Liver (tissue), 8 donors: ENCODE measurements at regions not wholly inside any gene's neighbourhood (a gene's known extent, or its start where the extent isn't known, plus 50 kb on each side); places are given as distances from the start of the nearest gene placed in this dataset.

Experiments
- DNase-seq: peaks from one replicate; pipeline ENCODE4 v3.0.0-alpha.2; 2017; ENCODE audit warnings: low spot score
- H3K27ac ChIP-seq, 2 donors: one replicate each; pipeline ENCODE4 v1.7.0; 2013; ENCODE audit warnings: inconsistent platforms in 2 of 2, low read length in 2 of 2, control low read depth in 1 of 2, low read depth in 1 of 2, mild to moderate bottlenecking in 1 of 2
- H3K27me3 ChIP-seq, 4 donors: one replicate each; pipeline versions ENCODE4 v1.6.1 to v1.7.0; 2013; ENCODE audit warnings: low read length in 3 of 4, inconsistent platforms in 1 of 4, mild to moderate bottlenecking in 1 of 4, moderate library complexity in 1 of 4; ENCODE audit not compliant: control insufficient read depth in 4 of 4, insufficient read depth in 4 of 4
- H3K36me3 ChIP-seq, 4 donors: one replicate each; pipeline versions ENCODE4 v1.6.1 to v1.7.0; 2013; ENCODE audit warnings: low read length in 3 of 4, mild to moderate bottlenecking in 3 of 4, low read depth in 1 of 4, moderate library complexity in 1 of 4; ENCODE audit not compliant: control insufficient read depth in 4 of 4, insufficient read depth in 3 of 4
- H3K4me1 ChIP-seq, 4 donors: one replicate each; pipeline versions ENCODE4 v1.6.1 to v1.7.0; 2013; ENCODE audit warnings: low read length in 3 of 4, mild to moderate bottlenecking in 3 of 4, moderate library complexity in 1 of 4; ENCODE audit not compliant: control insufficient read depth in 4 of 4, insufficient read depth in 4 of 4
- H3K4me3 ChIP-seq, 3 donors: one replicate each; pipeline versions ENCODE4 v1.6.1 to v1.7.0; 2013; ENCODE audit warnings: low read length in 3 of 3, control low read depth in 1 of 3, low read depth in 1 of 3, mild to moderate bottlenecking in 1 of 3
- H3K9ac ChIP-seq, 2 donors: one replicate each; pipeline ENCODE4 v1.7.0; 2013; ENCODE audit warnings: low read length in 2 of 2, mild to moderate bottlenecking in 2 of 2, moderate library complexity in 2 of 2, control low read depth in 1 of 2, low read depth in 1 of 2
- H3K9me3 ChIP-seq, 4 donors: one replicate each; pipeline versions ENCODE4 v1.6.1 to v1.7.0; 2013; ENCODE audit warnings: low read length in 3 of 4; ENCODE audit not compliant: control insufficient read depth in 4 of 4
- CTCF ChIP-seq: fragments of 150-350 bp; IDR thresholded peaks from 2 replicates; pipeline ENCODE4 v1.5.1; 2017; ENCODE audit warnings: improper control_type of control experiment, low read depth, low read length; ENCODE audit not compliant: missing input control
- EGR1 ChIP-seq, 2 donors: IDR thresholded peaks; 2 replicates each; pipeline ENCODE4 v1.6.1; 2016 to 2018; ENCODE audit warnings: antibody characterized with exemption in 2 of 2, low read depth in 2 of 2
- FOXA1 ChIP-seq: IDR thresholded peaks from 2 replicates; pipeline ENCODE4 v1.6.1; 2016; ENCODE audit warnings: antibody characterized with exemption
- FOXA2 ChIP-seq: IDR thresholded peaks from 2 replicates; pipeline ENCODE4 v1.6.1; 2016; ENCODE audit warnings: antibody characterized with exemption
- GABPA ChIP-seq, 2 donors: IDR thresholded peaks in 1 of 2; conservative IDR thresholded peaks in 1 of 2; 2 replicates each; pipeline ENCODE4 v1.6.1; 2016; ENCODE audit warnings: antibody characterized with exemption in 2 of 2, mild to moderate bottlenecking in 1 of 2, moderate library complexity in 1 of 2
- HNF4A ChIP-seq, 2 donors: conservative IDR thresholded peaks; 2 replicates each; pipeline ENCODE4 v1.6.1; 2016; ENCODE audit warnings: antibody characterized with exemption in 2 of 2, mild to moderate bottlenecking in 2 of 2
- HNF4G ChIP-seq: IDR thresholded peaks from 2 replicates; pipeline ENCODE4 v1.6.1; 2016; ENCODE audit warnings: antibody characterized with exemption
- JUND ChIP-seq, 2 donors: IDR thresholded peaks; 2 replicates each; pipeline ENCODE4 v1.6.1; 2016; ENCODE audit warnings: antibody characterized with exemption in 2 of 2
- NR2F2 ChIP-seq: IDR thresholded peaks from 2 replicates; pipeline ENCODE4 v1.6.1; 2016; ENCODE audit warnings: antibody characterized with exemption
- RAD21 ChIP-seq, 2 donors: IDR thresholded peaks; 2 replicates each; pipeline ENCODE4 v1.6.1; 2016; ENCODE audit warnings: antibody characterized with exemption in 2 of 2, mild to moderate bottlenecking in 2 of 2
- RXRA ChIP-seq, 2 donors: IDR thresholded peaks; 2 replicates each; pipeline ENCODE4 v1.6.1; 2017 to 2018; ENCODE audit warnings: antibody characterized with exemption in 2 of 2, mild to moderate bottlenecking in 1 of 2
- SP1 ChIP-seq: IDR thresholded peaks from 2 replicates; pipeline ENCODE4 v1.6.1; 2018; ENCODE audit warnings: antibody characterized with exemption, mild to moderate bottlenecking
- TAF1 ChIP-seq: conservative IDR thresholded peaks from 2 replicates; pipeline ENCODE4 v1.6.1; 2016; ENCODE audit warnings: antibody characterized with exemption, mild to moderate bottlenecking
- YY1 ChIP-seq: IDR thresholded peaks from 2 replicates; pipeline ENCODE4 v1.6.1; 2016; ENCODE audit warnings: antibody characterized with exemption, mild to moderate bottlenecking
- WGBS: extraction: QIAGEN DNeasy Blood & Tissue Kit; methylation state at CpG from one replicate; pipeline ENCODE4 v1.1.7; 2013; 5-methylcytosine and 5-hydroxymethylcytosine counted together
- TF ChIP-seq, protein P1 (sequence below): IDR thresholded peaks from 2 replicates; pipeline ENCODE4 v1.6.1; 2016; ENCODE audit warnings: antibody characterized with exemption
- TF ChIP-seq, protein P2 (sequence below): IDR thresholded peaks from 2 replicates; pipeline ENCODE4 v1.6.1; 2016; ENCODE audit warnings: antibody characterized with exemption
- TF ChIP-seq, protein P3 (sequence below): IDR thresholded peaks from 2 replicates; pipeline ENCODE4 v1.6.1; 2016; ENCODE audit warnings: antibody characterized with exemption
- TF ChIP-seq, protein P4 (sequence below): IDR thresholded peaks from 2 replicates; pipeline ENCODE4 v1.6.1; 2016; ENCODE audit warnings: antibody characterized with exemption, mild to moderate bottlenecking
- donor health status: healthy.
- donor health status: healthy.
- donor health status: healthy.
- donor health status: healthy.
- donor health status: healthy.

DNA sequence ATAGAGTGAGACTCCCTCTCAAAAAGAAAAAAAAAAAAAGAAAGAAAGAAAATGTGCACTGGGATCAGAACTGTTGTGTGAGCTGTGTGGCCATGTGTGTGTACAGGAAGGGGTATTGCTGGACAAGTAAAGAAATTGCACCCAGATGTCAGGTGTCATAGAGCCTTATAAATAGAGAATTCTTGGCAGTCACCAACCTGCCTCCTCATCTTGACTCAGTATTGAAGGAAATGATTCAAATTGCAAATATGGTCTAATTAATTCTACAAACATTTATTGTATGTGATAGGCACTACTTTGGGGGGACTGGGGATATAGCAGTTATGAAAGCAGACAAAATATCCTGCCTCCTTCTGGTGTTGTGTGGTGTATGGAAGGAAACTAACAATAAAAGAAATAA, 243.8 kb upstream of the TTC14 start:
- no peaks in the 10 kb centered on the region for H3K36me3 ChIP-seq
- no peak overlapping the region for H3K4me3 ChIP-seq
- no peak for DNase-seq
- TF ChIP-seq, protein P1, sequence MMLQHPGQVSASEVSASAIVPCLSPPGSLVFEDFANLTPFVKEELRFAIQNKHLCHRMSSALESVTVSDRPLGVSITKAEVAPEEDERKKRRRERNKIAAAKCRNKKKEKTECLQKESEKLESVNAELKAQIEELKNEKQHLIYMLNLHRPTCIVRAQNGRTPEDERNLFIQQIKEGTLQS = no peak
- TF ChIP-seq, protein P2, sequence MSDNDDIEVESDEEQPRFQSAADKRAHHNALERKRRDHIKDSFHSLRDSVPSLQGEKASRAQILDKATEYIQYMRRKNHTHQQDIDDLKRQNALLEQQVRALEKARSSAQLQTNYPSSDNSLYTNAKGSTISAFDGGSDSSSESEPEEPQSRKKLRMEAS = no peak
- TF ChIP-seq CTCF (no peak), GABPA (IDR thresholded peaks at IDR 0.05 in 1 of 2, conservative IDR thresholded peaks at IDR 0.05 in 1 of 2) (no peak), FOXA1 (no peak), RAD21 (IDR thresholded peaks at IDR 0.05) (no peak), HNF4G (no peak), FOXA2 (no peak), SP1 (no peak), HNF4A (conservative IDR thresholded peaks at IDR 0.05) (no peak), EGR1 (IDR thresholded peaks at IDR 0.05; ENCODE audit: low read depth in 2 of 2) (no peak), RXRA (IDR thresholded peaks at IDR 0.05) (no peak), NR2F2 (no peak)
- TF ChIP-seq, protein P3, sequence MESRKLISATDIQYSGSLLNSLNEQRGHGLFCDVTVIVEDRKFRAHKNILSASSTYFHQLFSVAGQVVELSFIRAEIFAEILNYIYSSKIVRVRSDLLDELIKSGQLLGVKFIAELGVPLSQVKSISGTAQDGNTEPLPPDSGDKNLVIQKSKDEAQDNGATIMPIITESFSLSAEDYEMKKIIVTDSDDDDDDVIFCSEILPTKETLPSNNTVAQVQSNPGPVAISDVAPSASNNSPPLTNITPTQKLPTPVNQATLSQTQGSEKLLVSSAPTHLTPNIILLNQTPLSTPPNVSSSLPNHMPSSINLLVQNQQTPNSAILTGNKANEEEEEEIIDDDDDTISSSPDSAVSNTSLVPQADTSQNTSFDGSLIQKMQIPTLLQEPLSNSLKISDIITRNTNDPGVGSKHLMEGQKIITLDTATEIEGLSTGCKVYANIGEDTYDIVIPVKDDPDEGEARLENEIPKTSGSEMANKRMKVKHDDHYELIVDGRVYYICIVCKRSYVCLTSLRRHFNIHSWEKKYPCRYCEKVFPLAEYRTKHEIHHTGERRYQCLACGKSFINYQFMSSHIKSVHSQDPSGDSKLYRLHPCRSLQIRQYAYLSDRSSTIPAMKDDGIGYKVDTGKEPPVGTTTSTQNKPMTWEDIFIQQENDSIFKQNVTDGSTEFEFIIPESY = no peak
- no peak overlapping the region for H3K9ac ChIP-seq
- no peaks in the 10 kb centered on the region for H3K27me3 ChIP-seq
- peaks cover 0 to 12% (median 4%) of the 10 kb centered on the region in 4 donors for H3K4me1 ChIP-seq
- no peak overlapping the region for H3K27ac ChIP-seq
- H3K9me3 ChIP-seq = peaks cover 0 to 3% (median 0%) of the 10 kb centered on the region in 4 donors

DNA sequence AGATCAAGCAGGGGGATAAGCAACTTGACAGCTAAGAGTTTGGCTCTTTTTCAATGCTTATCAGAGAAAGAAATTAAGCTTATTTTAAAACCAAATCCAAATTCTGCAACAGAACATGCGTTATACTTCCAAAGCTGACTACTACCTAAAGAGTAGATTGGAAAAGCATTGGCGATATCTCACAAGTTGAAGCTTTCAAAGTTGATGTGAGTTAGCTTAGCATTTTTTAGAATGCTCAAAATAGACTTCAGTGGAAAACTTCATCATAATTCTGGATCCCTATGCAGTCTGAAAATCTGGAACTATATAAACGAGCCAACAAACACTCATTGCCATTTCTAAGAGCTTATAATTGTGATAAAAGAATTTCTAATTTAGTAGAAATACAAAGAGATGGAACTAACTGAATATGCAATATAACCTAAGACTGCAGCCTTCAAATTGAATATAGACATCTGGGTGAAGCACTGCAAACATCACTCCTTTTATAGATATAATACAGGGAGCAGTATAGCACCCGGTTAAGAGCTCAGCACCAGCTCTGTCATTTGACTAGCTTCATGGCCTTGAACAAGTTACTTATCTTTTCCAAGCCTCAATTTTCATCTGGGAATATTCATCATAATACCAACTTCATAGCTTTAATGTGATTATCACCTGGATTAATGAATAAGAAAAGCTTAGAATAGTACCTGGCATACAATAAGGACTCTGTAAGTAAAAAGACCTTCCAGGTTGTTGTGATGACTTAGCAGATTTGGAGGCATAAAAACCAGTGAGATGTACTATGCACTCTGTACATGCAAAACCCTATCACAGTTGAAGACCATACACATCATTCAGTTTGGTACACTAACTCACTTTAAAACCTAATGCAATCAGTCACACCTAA, 242.7 kb upstream of the TTC14 start:
- no peaks in the 10 kb centered on the region for H3K27me3 ChIP-seq
- no peak overlapping the region for H3K4me3 ChIP-seq
- WGBS = 82% methylated on average over 4 of the region's 4 CpGs
- H3K27ac ChIP-seq = no peak overlapping the region
- H3K36me3 ChIP-seq = no peaks in the 10 kb centered on the region
- no peak overlapping the region for H3K9ac ChIP-seq
- no peak for DNase-seq
- peaks cover 0 to 12% (median 4%) of the 10 kb centered on the region in 4 donors for H3K4me1 ChIP-seq
- peaks cover 0 to under 1% (median 0%) of the 10 kb centered on the region in 4 donors for H3K9me3 ChIP-seq
- TF ChIP-seq JUND (IDR thresholded peaks at IDR 0.05) (no peak), NR2F2 (no peak), YY1 (no peak), FOXA1 (no peak), TAF1 (no peak), FOXA2 (no peak), RAD21 (IDR thresholded peaks at IDR 0.05) (no peak), CTCF (no peak), SP1 (no peak), HNF4A (conservative IDR thresholded peaks at IDR 0.05) (no peak)
- TF ChIP-seq, protein P1 = no peak
- TF ChIP-seq, protein P3 = no peak
- TF ChIP-seq, protein P4, sequence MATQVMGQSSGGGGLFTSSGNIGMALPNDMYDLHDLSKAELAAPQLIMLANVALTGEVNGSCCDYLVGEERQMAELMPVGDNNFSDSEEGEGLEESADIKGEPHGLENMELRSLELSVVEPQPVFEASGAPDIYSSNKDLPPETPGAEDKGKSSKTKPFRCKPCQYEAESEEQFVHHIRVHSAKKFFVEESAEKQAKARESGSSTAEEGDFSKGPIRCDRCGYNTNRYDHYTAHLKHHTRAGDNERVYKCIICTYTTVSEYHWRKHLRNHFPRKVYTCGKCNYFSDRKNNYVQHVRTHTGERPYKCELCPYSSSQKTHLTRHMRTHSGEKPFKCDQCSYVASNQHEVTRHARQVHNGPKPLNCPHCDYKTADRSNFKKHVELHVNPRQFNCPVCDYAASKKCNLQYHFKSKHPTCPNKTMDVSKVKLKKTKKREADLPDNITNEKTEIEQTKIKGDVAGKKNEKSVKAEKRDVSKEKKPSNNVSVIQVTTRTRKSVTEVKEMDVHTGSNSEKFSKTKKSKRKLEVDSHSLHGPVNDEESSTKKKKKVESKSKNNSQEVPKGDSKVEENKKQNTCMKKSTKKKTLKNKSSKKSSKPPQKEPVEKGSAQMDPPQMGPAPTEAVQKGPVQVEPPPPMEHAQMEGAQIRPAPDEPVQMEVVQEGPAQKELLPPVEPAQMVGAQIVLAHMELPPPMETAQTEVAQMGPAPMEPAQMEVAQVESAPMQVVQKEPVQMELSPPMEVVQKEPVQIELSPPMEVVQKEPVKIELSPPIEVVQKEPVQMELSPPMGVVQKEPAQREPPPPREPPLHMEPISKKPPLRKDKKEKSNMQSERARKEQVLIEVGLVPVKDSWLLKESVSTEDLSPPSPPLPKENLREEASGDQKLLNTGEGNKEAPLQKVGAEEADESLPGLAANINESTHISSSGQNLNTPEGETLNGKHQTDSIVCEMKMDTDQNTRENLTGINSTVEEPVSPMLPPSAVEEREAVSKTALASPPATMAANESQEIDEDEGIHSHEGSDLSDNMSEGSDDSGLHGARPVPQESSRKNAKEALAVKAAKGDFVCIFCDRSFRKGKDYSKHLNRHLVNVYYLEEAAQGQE = no peak
